Activated T-helper 17 cell treated with anti-CD3 and anti-CD28 coated beads, Interleukin-2, amount 50 U/mL, for 72 hours (primary cell): ENCODE measurements at regions not wholly inside any gene's neighbourhood (a gene's known extent, or its start where the extent isn't known, plus 50 kb on each side); places are given as distances from the start of the nearest gene placed in this dataset.

Experiments used
- ATAC-seq: fragments of 150-1000 bp; cut with Tn5 transposase; replicated peaks from 2 replicates; pipeline ENCODE4 v1.10.0; 2021; ENCODE audit warnings: mild to moderate bottlenecking, moderate library complexity
- H3K27ac Mint-ChIP-seq: one replicate; pipeline ENCODE4 v1.8.0; 2022; ENCODE audit warnings: mixed read lengths
- H3K27me3 Mint-ChIP-seq: one replicate; pipeline ENCODE4 v1.8.0; 2022; ENCODE audit warnings: mixed read lengths
- H3K36me3 Mint-ChIP-seq: one replicate; pipeline ENCODE4 v1.8.0; 2022; ENCODE audit warnings: low read depth, mild to moderate bottlenecking, mixed read lengths
- H3K4me1 Mint-ChIP-seq: one replicate; pipeline ENCODE4 v1.8.0; 2022; ENCODE audit warnings: mixed read lengths
- H3K4me3 Mint-ChIP-seq: one replicate; pipeline ENCODE4 v1.8.0; 2022; ENCODE audit warnings: mild to moderate bottlenecking, mixed read lengths
- H3K9me3 Mint-ChIP-seq: one replicate; pipeline ENCODE4 v1.8.0; 2022; ENCODE audit warnings: mixed read lengths

DNA sequence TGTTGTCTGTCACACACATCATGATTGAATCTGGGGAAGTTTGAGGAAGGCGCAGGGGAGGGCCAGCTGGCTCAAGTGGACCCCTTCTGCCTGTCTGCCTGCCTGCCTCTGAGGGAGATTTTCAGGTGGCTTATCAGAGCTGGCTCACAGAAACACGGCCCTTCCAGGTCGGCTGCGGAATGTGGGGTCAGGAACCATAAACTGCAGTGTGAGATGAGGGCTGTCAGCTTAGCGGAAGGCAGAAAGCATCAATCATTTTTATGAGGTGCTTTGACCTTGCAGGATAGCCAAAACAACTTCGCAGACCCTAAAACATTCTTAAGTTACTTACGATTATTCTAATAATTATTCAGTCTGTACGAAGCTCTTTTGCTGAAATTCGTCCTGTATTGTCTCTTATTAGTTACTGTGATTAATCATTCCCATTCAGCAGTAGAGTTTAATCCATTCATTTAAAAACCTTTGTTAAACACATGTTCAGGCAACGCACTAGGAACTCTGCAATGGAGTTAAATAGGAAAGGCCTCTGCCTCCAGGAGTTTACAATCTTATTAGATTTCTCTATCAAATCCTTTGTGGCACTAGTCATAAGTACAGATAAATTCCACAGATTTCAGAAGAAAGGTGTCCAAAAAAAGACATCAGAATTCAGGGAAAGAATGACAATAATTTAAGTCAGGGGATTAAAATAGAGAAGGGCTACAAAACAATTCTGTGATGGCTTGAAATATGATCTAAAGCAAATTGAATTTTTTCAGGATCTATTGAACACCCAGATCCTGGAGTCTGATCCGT, 371.6 kb downstream of the HRH4 start:
- H3K4me1 Mint-ChIP-seq: no peaks in the 10 kb centered on the region
- no peaks in the 10 kb centered on the region for H3K9me3 Mint-ChIP-seq
- H3K36me3 Mint-ChIP-seq: no peaks in the 10 kb centered on the region
- H3K27me3 Mint-ChIP-seq: peaks cover 14% of the 10 kb centered on the region
- H3K4me3 Mint-ChIP-seq: no peak overlapping the region
- no peak overlapping the region for H3K27ac Mint-ChIP-seq
- no peak for ATAC-seq

DNA sequence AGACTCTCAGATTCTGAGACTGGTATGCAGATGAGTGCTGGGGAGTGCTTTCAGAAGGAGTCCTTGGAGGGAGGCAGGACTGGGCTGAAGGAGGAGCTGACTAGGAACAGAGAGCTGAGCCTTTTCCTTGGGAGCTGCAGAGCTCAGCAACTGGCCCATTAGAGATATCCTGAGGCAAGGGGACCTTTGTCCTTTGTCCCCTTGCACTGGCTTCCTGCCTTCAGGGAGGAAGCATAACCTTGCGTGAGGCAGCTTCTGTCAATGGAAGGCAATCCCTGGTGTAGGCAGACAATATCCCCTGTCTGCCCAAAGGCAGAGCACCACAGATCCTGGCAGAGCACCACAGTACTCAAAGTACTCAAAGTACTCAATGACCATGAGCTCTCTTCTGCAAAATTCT, 375.3 kb downstream of the HRH4 start:
- H3K4me3 Mint-ChIP-seq: no peak overlapping the region
- ATAC-seq: no peak
- no peaks in the 10 kb centered on the region for H3K9me3 Mint-ChIP-seq
- H3K36me3 Mint-ChIP-seq: no peaks in the 10 kb centered on the region
- peaks cover 3% of the 10 kb centered on the region for H3K27me3 Mint-ChIP-seq
- no peaks in the 10 kb centered on the region for H3K4me1 Mint-ChIP-seq
- H3K27ac Mint-ChIP-seq: no peak overlapping the region

DNA sequence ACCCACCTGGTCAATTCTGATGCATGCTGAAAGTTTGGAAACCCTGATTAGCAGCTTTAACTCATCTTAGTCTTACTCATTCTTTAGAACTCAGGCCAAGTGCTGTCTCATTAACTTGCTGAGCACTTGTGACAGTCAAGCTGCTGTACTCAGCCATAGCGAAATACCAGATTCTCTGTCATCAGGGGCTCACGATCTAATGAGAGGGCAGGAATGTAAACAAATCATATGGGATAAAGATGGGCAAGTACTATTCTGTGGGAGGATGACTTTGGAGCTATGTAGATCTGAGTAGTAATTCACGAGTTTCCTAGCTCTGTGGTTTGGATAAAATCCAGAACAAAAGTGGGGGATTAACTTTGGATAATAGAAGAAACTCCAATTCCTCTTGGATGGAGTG, 376.6 kb downstream of the HRH4 start:
- no peaks in the 10 kb centered on the region for H3K36me3 Mint-ChIP-seq
- H3K27ac Mint-ChIP-seq: no peak overlapping the region
- H3K27me3 Mint-ChIP-seq: peaks cover 10% of the 10 kb centered on the region
- peaks cover 5% of the 10 kb centered on the region for H3K9me3 Mint-ChIP-seq
- no peaks in the 10 kb centered on the region for H3K4me1 Mint-ChIP-seq
- no peak for ATAC-seq
- H3K4me3 Mint-ChIP-seq: no peak overlapping the region

DNA sequence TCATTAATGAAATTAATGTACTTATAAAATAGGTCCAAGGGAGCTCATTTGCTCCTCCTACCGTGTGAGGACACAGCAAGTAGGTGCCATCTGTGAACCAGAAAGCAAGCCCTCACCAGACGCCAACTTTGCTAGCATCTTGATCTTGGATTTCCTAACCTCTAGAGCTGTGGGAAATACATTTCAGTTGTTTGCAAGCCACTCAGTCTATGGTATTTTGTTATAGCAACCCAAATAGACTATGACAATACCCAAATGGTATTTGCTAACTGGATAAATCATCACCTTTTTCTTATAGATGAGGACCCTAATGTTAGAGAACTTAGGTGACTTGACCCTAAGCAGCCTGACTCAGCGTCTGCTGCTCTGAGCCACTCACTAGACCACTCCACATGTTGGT, 379.6 kb downstream of the HRH4 start:
- peaks cover 5% of the 10 kb centered on the region for H3K9me3 Mint-ChIP-seq
- H3K27me3 Mint-ChIP-seq: peaks cover 14% of the 10 kb centered on the region
- H3K36me3 Mint-ChIP-seq: no peaks in the 10 kb centered on the region
- ATAC-seq: no peak
- H3K27ac Mint-ChIP-seq: no peak overlapping the region
- H3K4me1 Mint-ChIP-seq: no peaks in the 10 kb centered on the region
- no peak overlapping the region for H3K4me3 Mint-ChIP-seq

DNA sequence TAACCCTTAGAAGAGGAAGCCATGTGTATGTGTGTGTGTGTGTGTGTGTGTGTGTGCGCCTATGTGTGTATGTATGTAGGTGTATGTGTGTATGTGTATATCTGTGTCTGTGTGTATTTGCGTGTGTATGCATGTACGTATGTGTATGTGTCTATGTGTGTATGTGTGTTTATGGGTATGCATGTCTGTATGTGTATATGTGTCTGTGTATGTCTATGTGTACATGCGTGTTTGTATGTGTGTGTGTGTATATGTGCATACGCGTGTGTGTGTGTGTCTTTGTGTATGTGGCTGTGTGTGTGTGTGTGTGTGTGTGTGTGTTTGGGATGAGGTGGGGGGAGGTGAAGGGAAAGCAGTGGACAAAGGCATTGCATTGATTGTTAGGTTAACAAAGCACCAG, 380.2 kb downstream of the HRH4 start:
- Mint-ChIP-seq H3K4me3 (no peak overlapping the region), H3K27ac (no peak overlapping the region), H3K9me3 (peaks cover 5% of the 10 kb centered on the region), H3K4me1 (no peaks in the 10 kb centered on the region), H3K36me3 (no peaks in the 10 kb centered on the region), H3K27me3 (peaks cover 14% of the 10 kb centered on the region)
- ATAC-seq: no peak

DNA sequence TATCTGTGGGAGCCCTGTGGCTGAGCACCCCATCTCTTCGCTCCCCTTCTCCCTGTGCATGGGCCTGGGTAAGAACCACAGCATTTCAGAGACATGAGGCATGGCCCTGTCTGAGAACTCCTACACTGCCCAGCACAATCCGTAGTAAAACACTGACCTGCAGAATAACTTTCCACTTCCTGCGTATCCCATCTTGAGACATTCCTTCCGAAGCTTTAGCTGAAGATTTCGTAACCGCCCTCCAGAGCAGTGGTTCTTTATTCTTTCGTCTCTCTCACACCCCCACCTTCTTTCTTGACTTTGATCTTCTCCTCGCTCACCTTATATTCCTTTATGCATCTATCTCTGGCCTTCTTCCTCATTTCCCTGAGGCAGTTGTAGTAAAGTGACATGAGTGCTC, 381.1 kb downstream of the HRH4 start:
- Mint-ChIP-seq H3K4me1 (no peaks in the 10 kb centered on the region), H3K9me3 (peaks cover 5% of the 10 kb centered on the region), H3K4me3 (no peak overlapping the region), H3K36me3 (no peaks in the 10 kb centered on the region), H3K27me3 (peaks cover 14% of the 10 kb centered on the region), H3K27ac (no peak overlapping the region)
- no peak for ATAC-seq

DNA sequence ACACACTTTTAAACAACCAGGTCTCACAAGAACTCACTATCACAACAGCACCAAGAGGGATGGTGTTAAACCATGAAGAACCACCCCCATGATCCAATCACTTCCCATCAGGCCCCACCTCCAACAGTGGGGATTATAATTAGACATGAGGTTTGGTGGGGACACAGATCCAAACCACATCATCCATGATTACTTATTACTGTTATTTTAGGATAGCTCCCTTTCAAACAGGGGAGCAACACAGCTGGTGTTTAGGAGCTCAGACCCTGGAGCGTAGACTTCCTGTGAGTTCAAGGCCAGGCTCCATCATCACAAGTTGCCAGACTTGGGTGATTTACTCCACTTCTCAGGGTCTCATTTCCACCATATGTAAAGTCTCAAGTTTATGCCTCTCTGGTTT, 382.7 kb downstream of the HRH4 start:
- peaks cover 14% of the 10 kb centered on the region for H3K27me3 Mint-ChIP-seq
- ATAC-seq: no peak
- no peaks in the 10 kb centered on the region for H3K36me3 Mint-ChIP-seq
- H3K4me1 Mint-ChIP-seq: no peaks in the 10 kb centered on the region
- peaks cover 5% of the 10 kb centered on the region for H3K9me3 Mint-ChIP-seq
- no peak overlapping the region for H3K4me3 Mint-ChIP-seq
- no peak overlapping the region for H3K27ac Mint-ChIP-seq

DNA sequence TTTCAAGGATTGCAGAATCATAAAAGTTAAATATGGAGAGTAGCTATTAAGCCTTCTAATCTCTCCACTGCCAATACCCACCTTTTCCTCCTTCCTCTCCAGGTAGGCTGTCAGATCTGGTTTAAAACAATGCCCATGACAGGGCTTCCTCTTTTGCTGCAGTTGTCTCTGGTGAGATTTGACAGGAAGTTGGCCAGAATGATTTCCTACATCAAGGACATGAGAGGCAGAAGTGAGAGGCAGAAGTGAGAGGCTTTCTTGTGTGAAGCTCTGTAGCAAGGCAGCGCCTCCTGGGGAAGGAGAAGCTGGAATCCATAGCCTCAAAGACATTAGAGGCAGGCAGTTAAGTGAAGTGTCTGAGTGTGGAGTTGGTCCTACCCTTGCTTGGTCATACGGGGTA, 385.7 kb downstream of the HRH4 start:
- Mint-ChIP-seq H3K4me1 (no peaks in the 10 kb centered on the region), H3K36me3 (no peaks in the 10 kb centered on the region), H3K9me3 (peaks cover 5% of the 10 kb centered on the region), H3K27ac (no peak overlapping the region), H3K27me3 (peaks cover 25% of the 10 kb centered on the region), H3K4me3 (no peak overlapping the region)
- ATAC-seq: no peak

DNA sequence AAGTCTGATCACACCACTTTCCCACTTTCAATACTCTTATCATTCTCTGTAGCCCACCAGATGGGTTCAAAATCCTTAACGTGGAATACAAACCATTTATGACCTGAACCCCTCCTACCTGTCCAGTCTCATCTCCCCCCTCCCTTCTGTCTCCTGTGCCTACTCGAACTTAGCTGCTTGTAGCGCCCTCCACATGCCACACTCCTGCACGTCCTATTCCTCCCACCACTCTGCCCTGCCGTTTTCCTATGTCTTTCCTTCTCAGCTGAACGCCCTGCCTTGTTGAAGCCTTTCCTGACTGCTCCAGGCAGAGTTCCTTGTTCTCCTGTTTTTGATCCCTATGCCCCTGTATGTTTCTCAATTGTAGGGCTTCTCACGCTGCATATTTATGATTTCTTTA, 390.1 kb downstream of the HRH4 start:
- H3K27me3 Mint-ChIP-seq: peaks cover 26% of the 10 kb centered on the region
- no peaks in the 10 kb centered on the region for H3K9me3 Mint-ChIP-seq
- no peak overlapping the region for H3K4me3 Mint-ChIP-seq
- no peaks in the 10 kb centered on the region for H3K36me3 Mint-ChIP-seq
- no peaks in the 10 kb centered on the region for H3K4me1 Mint-ChIP-seq
- no peak for ATAC-seq
- H3K27ac Mint-ChIP-seq: no peak overlapping the region

DNA sequence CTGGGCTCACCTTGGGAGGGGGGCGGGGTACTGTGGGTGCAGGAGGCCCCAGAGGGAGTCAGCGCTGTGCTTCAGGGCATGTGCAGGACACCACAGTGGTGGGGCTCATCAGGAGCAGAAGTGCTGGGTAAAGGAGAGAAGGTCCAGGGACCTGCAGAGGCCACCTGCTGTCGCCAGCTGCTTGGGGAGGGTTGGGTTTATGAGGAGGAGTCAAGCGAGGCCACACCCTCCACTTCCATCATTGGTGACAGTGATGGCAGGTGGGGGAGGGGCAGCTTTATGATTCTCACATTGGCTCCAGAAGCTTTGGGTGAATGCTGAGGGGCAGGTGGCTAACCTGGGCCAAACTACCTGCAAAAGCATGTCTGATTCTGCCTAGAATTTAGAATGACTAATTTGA, 392.6 kb downstream of the HRH4 start:
- no peak for ATAC-seq
- Mint-ChIP-seq H3K4me1 (no peaks in the 10 kb centered on the region), H3K27me3 (peaks cover 33% of the 10 kb centered on the region), H3K27ac (no peak overlapping the region), H3K9me3 (peaks cover 3% of the 10 kb centered on the region), H3K36me3 (no peaks in the 10 kb centered on the region), H3K4me3 (no peak overlapping the region)

DNA sequence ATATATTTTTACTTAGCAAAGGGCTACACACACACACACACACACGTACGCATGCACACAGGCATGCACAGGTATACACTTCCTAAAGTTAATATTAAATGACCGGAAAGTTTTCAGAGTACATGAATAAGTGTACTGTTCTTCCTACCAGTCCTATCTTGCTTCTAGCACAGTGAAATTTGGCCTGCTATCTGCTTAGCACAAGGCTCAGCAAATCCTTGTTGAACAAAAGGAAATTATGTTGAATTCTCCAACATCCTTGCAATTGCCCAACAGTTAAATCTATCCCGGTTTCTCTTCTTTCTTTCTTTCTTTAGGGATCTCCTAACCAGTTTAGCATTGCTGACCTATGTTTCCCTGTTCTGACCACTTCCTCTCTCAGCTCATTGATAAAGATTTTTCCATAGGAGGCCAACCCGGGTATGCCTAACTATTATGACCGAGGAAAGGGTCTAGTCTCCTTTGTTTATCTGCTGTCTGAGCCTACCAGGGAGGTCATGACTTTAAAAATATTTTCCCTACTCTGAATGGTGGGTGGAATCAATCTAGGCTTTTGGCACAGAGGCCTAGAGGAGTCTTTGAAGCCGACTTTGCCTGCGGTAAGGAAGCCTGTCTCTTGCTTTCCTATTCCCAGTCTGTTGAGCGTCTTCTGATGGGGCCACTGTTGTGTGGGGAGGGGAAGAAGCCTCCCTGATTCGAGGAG, 400.7 kb downstream of the HRH4 start:
- no peaks in the 10 kb centered on the region for H3K4me1 Mint-ChIP-seq
- peaks cover 2% of the 10 kb centered on the region for H3K9me3 Mint-ChIP-seq
- no peaks in the 10 kb centered on the region for H3K36me3 Mint-ChIP-seq
- no peak overlapping the region for H3K4me3 Mint-ChIP-seq
- ATAC-seq: no peak
- H3K27ac Mint-ChIP-seq: no peak overlapping the region
- H3K27me3 Mint-ChIP-seq: peaks cover 6% of the 10 kb centered on the region

DNA sequence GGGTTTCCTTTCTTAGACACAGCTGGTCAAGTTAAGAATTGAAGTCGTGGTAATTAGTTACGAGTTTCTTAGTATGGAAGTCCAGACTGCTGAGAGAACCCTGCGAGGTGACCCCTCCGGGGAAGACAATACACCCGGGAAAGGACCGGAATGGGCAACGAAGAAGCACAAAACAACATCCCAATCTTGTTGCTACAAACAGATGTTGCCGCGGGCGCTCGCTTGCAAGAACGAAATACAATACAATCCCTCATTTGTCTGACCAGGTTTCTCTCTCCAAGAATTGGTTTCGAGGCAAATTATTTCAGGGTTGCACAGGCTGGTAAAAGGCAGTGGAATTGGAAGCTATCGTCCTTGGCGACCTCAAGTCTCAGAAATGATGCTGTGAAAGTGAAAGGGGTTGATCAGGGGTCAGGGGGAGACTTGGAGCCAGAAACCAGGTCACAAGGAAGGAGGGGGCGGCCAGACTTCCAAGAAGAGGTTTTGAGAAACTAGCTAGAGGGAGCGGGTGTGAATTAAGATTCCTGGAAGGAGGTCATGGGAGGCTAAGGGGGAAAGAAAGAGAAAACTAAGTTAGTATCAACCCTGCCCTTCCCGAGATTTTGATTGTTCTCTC, 401.9 kb downstream of the HRH4 start:
- Mint-ChIP-seq H3K4me3 (no peak overlapping the region), H3K27ac (no peak overlapping the region), H3K36me3 (no peaks in the 10 kb centered on the region), H3K4me1 (no peaks in the 10 kb centered on the region), H3K27me3 (no peaks in the 10 kb centered on the region), H3K9me3 (no peaks in the 10 kb centered on the region)
- no peak for ATAC-seq

DNA sequence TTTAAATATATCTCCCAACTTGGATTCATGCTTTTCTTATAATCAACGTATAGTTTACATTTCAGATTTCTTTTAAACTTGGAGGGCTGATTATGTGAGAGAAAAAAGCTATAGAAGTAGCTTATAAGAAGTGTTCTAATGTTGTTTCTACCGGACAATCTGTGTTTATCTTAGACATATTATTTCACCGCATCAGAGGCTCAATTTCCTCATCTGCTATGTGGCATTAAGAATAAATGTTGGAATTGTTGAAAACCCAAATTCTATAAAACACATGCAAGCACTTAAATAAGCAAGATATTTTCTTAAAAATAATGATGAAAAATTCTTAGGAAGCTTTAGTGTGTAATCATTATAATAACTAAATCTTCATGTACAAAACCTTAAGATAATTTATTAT, 407.9 kb downstream of the HRH4 start:
- Mint-ChIP-seq H3K4me3 (no peak overlapping the region), H3K27me3 (peaks cover 14% of the 10 kb centered on the region)

DNA sequence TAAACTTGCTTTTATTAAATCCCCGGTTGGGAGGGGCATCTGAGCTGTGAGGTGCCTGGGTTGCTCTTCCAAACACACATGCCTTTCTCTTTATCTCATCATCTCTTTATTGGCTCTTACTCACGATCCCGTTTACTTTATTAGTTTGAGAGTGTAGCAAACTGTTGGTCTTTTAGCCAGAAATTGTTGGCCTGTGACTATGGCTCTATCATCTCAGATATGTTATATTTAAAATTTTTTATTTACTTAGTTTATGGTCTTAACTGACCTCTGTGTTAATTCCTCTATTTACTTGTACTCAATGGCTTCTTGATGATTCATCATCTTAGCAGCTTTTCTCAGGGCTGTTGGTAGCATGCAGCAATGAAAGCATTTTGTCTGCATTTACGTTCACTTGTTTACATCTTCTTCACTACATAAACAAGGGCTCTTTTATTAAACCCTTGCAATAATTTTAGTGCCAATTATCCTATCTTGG, 408.4 kb downstream of the HRH4 start:
- Mint-ChIP-seq H3K36me3 (no peaks in the 10 kb centered on the region), H3K4me3 (no peak overlapping the region), H3K27me3 (peaks cover 16% of the 10 kb centered on the region), H3K9me3 (no peaks in the 10 kb centered on the region), H3K27ac (no peak overlapping the region), H3K4me1 (no peaks in the 10 kb centered on the region)
- no peak for ATAC-seq

More for the DNA sequence above, 407.9 kb downstream of the HRH4 start:
- Mint-ChIP-seq H3K4me1 (no peaks in the 10 kb centered on the region), H3K36me3 (no peaks in the 10 kb centered on the region), H3K9me3 (no peaks in the 10 kb centered on the region), H3K27ac (no peak overlapping the region)
- no peak for ATAC-seq

DNA sequence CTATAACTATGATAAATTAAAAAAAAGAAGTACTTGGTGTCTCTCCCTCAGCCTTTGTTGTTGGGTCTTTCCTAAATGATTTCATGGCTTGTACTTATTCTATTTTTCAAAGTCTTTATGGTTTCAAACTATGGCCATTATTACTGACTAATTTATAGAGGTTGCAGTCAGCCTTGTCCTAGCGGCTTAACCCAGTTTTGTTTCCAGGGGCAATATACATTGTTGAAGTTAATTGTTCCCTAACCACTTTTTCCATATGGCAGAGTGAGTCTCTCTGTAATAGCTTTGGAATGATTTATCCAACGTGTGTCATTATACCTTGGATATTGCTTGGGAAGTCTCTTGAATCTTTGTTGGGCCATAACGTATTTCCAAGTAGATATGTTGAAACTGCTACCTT, 408.8 kb downstream of the HRH4 start:
- no peak overlapping the region for H3K4me3 Mint-ChIP-seq
- H3K9me3 Mint-ChIP-seq: no peaks in the 10 kb centered on the region
- no peaks in the 10 kb centered on the region for H3K36me3 Mint-ChIP-seq
- H3K4me1 Mint-ChIP-seq: no peaks in the 10 kb centered on the region
- no peak for ATAC-seq
- no peak overlapping the region for H3K27ac Mint-ChIP-seq
- H3K27me3 Mint-ChIP-seq: peaks cover 19% of the 10 kb centered on the region
